ENCODE measurements at regions not wholly inside any gene's neighbourhood (a gene's known extent, or its start where the extent isn't known, plus 50 kb on each side); places are given as distances from the start of the nearest gene placed in this dataset.

- in situ Hi-C loops (cut with MboI; ENCODE audit: low pct_ligation_motif_present in 1 of 4, low pct_unique_long_range_greater_than_20kb in 1 of 4, low sequenced_read_pairs in 3 of 4): no loop called here
- DNase-seq: no peak
- Histone ChIP-seq H3K36me3 (no peaks in the 10 kb centered on the region), H3K4me3 (no peak overlapping the region), H3K27ac (no peak overlapping the region), H3K27me3 (no peaks in the 10 kb centered on the region), H3K9me3 (no peaks in the 10 kb centered on the region), H3K4me1 (no peaks in the 10 kb centered on the region)
- intact Hi-C loops (cut with DNase I; ENCODE audit: low total_unique reads): no loop called here
- WGBS, 2 donors (ENCODE audit: low coverage in 1 of 2): 44 to 62% methylated on average over 1 of the region's 1 CpG
- TF ChIP-seq POLR2AphosphoS5 (IDR thresholded peaks at IDR 0.05) (no peak), EP300 (IDR thresholded peaks at IDR 0.05; ENCODE audit: low read depth) (no peak), CTCF (IDR thresholded peaks at IDR 0.05) (no peak), POLR2A (IDR thresholded peaks at IDR 0.05) (no peak)
Observed at GRCh38 chr3:66675366-66675765, 174.5 kb upstream of the LRIG1 start.

- no peak overlapping the region for H3K4me3 ChIP-seq
- H3K27ac ChIP-seq: peak overlapping the region; percentile 46 to 78 (median 74)
- peak; percentile 31 for DNase-seq
- intact Hi-C loops (cut with DNase I; ENCODE audit: low total_unique reads) (loop anchor here (5.0 to 10.0 kb wide), 2 partner anchors 135 to 187 kb away; partner anchors contain the start of gene LRIG1), in situ Hi-C loops (cut with MboI; ENCODE audit: low pct_ligation_motif_present in 1 of 4, low pct_unique_long_range_greater_than_20kb in 1 of 4, low sequenced_read_pairs in 3 of 4) (no loop called here)
- no peaks in the 10 kb centered on the region for H3K9me3 ChIP-seq
- no peaks in the 10 kb centered on the region for H3K27me3 ChIP-seq
- H3K4me1 ChIP-seq: peaks cover 12 to 33% (median 17%) of the 10 kb centered on the region in 4 donors
- 65% methylated on average over 5 of the region's 5 CpGs; no CpG with 5 or more reads in 1 of the 2 donors for WGBS, 2 donors (ENCODE audit: low coverage in 1 of 2)
- TF ChIP-seq CTCF (IDR thresholded peaks at IDR 0.05) (peak in 1 of 5 experiments; percentile 13), POLR2A (IDR thresholded peaks at IDR 0.05) (no peak), POLR2AphosphoS5 (IDR thresholded peaks at IDR 0.05) (peak; percentile 66 to 72 (median 71)), EP300 (IDR thresholded peaks at IDR 0.05; ENCODE audit: low read depth) (no peak)
- no peaks in the 10 kb centered on the region for H3K36me3 ChIP-seq
Observed at GRCh38 chr3:66692042-66692765, 191.4 kb upstream of the LRIG1 start.

- DNase-seq: no peak
- in situ Hi-C loops (cut with MboI; ENCODE audit: low pct_ligation_motif_present in 1 of 4, low pct_unique_long_range_greater_than_20kb in 1 of 4, low sequenced_read_pairs in 3 of 4): no loop called here
- H3K4me1 ChIP-seq: peaks cover 12 to 33% (median 17%) of the 10 kb centered on the region in 4 donors
- WGBS, 2 donors (ENCODE audit: low coverage in 1 of 2): 64 to 78% methylated on average over 4 to 5 of the region's 5 CpGs
- no peaks in the 10 kb centered on the region for H3K27me3 ChIP-seq
- H3K27ac ChIP-seq: peak overlapping the region; percentile 46 to 78 (median 74)
- no peaks in the 10 kb centered on the region for H3K36me3 ChIP-seq
- TF ChIP-seq CTCF (IDR thresholded peaks at IDR 0.05) (no peak), POLR2A (IDR thresholded peaks at IDR 0.05) (no peak), POLR2AphosphoS5 (IDR thresholded peaks at IDR 0.05) (no peak), EP300 (IDR thresholded peaks at IDR 0.05; ENCODE audit: low read depth) (no peak)
- intact Hi-C loops (cut with DNase I; ENCODE audit: low total_unique reads): loop anchor here (5.0 to 10.0 kb wide), 2 partner anchors 135 to 188 kb away; partner anchors contain the start of gene LRIG1
- no peak overlapping the region for H3K4me3 ChIP-seq
- no peaks in the 10 kb centered on the region for H3K9me3 ChIP-seq
Observed at GRCh38 chr3:66692766-66693150, 191.9 kb upstream of the LRIG1 start.

- 25 to 46% methylated on average over 6 to 10 of the region's 10 CpGs for WGBS, 2 donors (ENCODE audit: low coverage in 1 of 2)
- TF ChIP-seq POLR2A (IDR thresholded peaks at IDR 0.05) (no peak), EP300 (IDR thresholded peaks at IDR 0.05; ENCODE audit: low read depth) (no peak), CTCF (IDR thresholded peaks at IDR 0.05) (no peak), POLR2AphosphoS5 (IDR thresholded peaks at IDR 0.05) (no peak)
- H3K4me3 ChIP-seq: no peak overlapping the region
- peak overlapping the region; percentile 46 to 78 (median 74) for H3K27ac ChIP-seq
- no peaks in the 10 kb centered on the region for H3K27me3 ChIP-seq
- peaks cover 12 to 33% (median 17%) of the 10 kb centered on the region in 4 donors for H3K4me1 ChIP-seq
- no peaks in the 10 kb centered on the region for H3K9me3 ChIP-seq
- peak; percentile 44 for DNase-seq
- H3K36me3 ChIP-seq: no peaks in the 10 kb centered on the region
- in situ Hi-C loops (cut with MboI; ENCODE audit: low pct_ligation_motif_present in 1 of 4, low pct_unique_long_range_greater_than_20kb in 1 of 4, low sequenced_read_pairs in 3 of 4) (no loop called here), intact Hi-C loops (cut with DNase I; ENCODE audit: low total_unique reads) (loop anchor here (5.0 to 10.0 kb wide), 2 partner anchors 136 to 189 kb away; partner anchors contain the start of gene LRIG1)
Observed at GRCh38 chr3:66693461-66694031, 192.7 kb upstream of the LRIG1 start.

Data from transverse colon (tissue), 4 donors.